WTC11 (cell line): ENCODE measurements at regions not wholly inside any gene's neighbourhood (a gene's known extent, or its start where the extent isn't known, plus 50 kb on each side); places are given as distances from the start of the nearest gene placed in this dataset.

Source experiments
- ATAC-seq: fragments of 200-7000 bp; cut with Tn5 transposase; 2 replicates; pipeline ENCODE4 v1.10.0; 2021; ENCODE audit warnings: mild to moderate bottlenecking, moderate library complexity
- CTCF ChIA-PET: fragments of 300-600 bp; sonication (Branson Sonifier 250); formaldehyde crosslinking; loops from one replicate; lab custom pipeline; 2021; ENCODE audit warnings: antibody characterized with exemption; lab: Charles Lee
- POLR2A ChIA-PET: fragments of 350-600 bp; sonication (Branson Sonifier 250); formaldehyde crosslinking; loops from one replicate; lab custom pipeline; 2021; ENCODE audit warnings: antibody characterized with exemption; lab: Charles Lee
- DNase-seq: peaks from one replicate; pipeline ENCODE4 v3.0.0; 2021; ENCODE audit warnings: low spot score
- H3K27ac Mint-ChIP-seq: 2 replicates; pipeline ENCODE4 v1.8.0; 2021; ENCODE audit warnings: mixed read lengths
- H3K27me3 Mint-ChIP-seq: 2 replicates; pipeline ENCODE4 v1.8.0; 2021; ENCODE audit warnings: low read depth, mild to moderate bottlenecking, moderate library complexity, mixed read lengths
- H3K36me3 Mint-ChIP-seq: 2 replicates; pipeline ENCODE4 v1.8.0; 2021; ENCODE audit warnings: mixed read lengths
- H3K4me1 Mint-ChIP-seq: 2 replicates; pipeline ENCODE4 v1.8.0; 2022; ENCODE audit warnings: mixed read lengths
- H3K4me3 Mint-ChIP-seq: 2 replicates; pipeline ENCODE4 v1.8.0; 2021; ENCODE audit warnings: mild to moderate bottlenecking, moderate library complexity, mixed read lengths
- H3K9me3 Mint-ChIP-seq: 2 replicates; pipeline ENCODE4 v1.8.0; 2021; ENCODE audit warnings: mixed read lengths
- AFF4 ChIP-seq: sonication (generic); formaldehyde crosslinking; IDR thresholded peaks from 2 replicates; pipeline ENCODE4 v1.8.1; 2023; ENCODE audit warnings: mild to moderate bottlenecking, missing genetic modification reagents, borderline replicate concordance
- ARID4B ChIP-seq: sonication (generic); formaldehyde crosslinking; IDR thresholded peaks from 2 replicates; pipeline ENCODE4 v1.8.0; 2023; ENCODE audit warnings: missing genetic modification reagents, mild to moderate bottlenecking, borderline replicate concordance
- ATF2 ChIP-seq: sonication (generic); formaldehyde crosslinking; IDR thresholded peaks from 2 replicates; pipeline ENCODE4 v1.8.1; 2022; ENCODE audit warnings: low read depth, missing genetic modification reagents, borderline replicate concordance
- ATF6 ChIP-seq: sonication (generic); formaldehyde crosslinking; IDR thresholded peaks from 2 replicates; pipeline ENCODE4 v1.8.1; 2023; ENCODE audit warnings: mild to moderate bottlenecking, missing genetic modification reagents
- E2F4 ChIP-seq: sonication (generic); formaldehyde crosslinking; IDR thresholded peaks from 2 replicates; pipeline ENCODE4 v1.8.1; 2022; ENCODE audit warnings: low read depth, mild to moderate bottlenecking, moderate library complexity, missing genetic modification reagents, borderline replicate concordance
- E2F5 ChIP-seq: sonication (generic); formaldehyde crosslinking; IDR thresholded peaks from 2 replicates; pipeline ENCODE4 v1.8.1; 2022; ENCODE audit warnings: mild to moderate bottlenecking, moderate library complexity, missing genetic modification reagents
- ELF4 ChIP-seq: sonication (generic); formaldehyde crosslinking; IDR thresholded peaks from 2 replicates; pipeline ENCODE4 v1.8.1; 2022; ENCODE audit warnings: low read depth, mild to moderate bottlenecking, moderate library complexity, missing genetic modification reagents
- ESRRA ChIP-seq: sonication (generic); formaldehyde crosslinking; IDR thresholded peaks from 2 replicates; pipeline ENCODE4 v1.8.1; 2022; ENCODE audit warnings: mild to moderate bottlenecking, missing genetic modification reagents, borderline replicate concordance
- FOXJ3 ChIP-seq: sonication (generic); formaldehyde crosslinking; IDR thresholded peaks from 2 replicates; pipeline ENCODE4 v1.9.0; 2021; ENCODE audit warnings: missing genetic modification reagents, mild to moderate bottlenecking, borderline replicate concordance
- FOXK1 ChIP-seq: sonication (generic); formaldehyde crosslinking; IDR thresholded peaks from 2 replicates; pipeline ENCODE4 v1.8.0; 2022; ENCODE audit warnings: mild to moderate bottlenecking, moderate library complexity, missing genetic modification reagents
- FOXP1 ChIP-seq: sonication (generic); formaldehyde crosslinking; IDR thresholded peaks from 2 replicates; pipeline ENCODE4 v1.8.0; 2022; ENCODE audit warnings: missing genetic modification reagents, mild to moderate bottlenecking, moderate library complexity, borderline replicate concordance
- MLX ChIP-seq: sonication (generic); formaldehyde crosslinking; IDR thresholded peaks from 2 replicates; pipeline ENCODE4 v1.8.1; 2023; ENCODE audit warnings: mild to moderate bottlenecking, missing genetic modification reagents, moderate library complexity
- NR1H2 ChIP-seq: sonication (generic); formaldehyde crosslinking; IDR thresholded peaks from 2 replicates; pipeline ENCODE4 v1.9.0; 2021; ENCODE audit warnings: mild to moderate bottlenecking, moderate library complexity, missing genetic modification reagents
- NR3C1 ChIP-seq: sonication (generic); formaldehyde crosslinking; conservative IDR thresholded peaks from 2 replicates; pipeline ENCODE4 v1.8.1; 2023; ENCODE audit warnings: low read depth, mild to moderate bottlenecking, missing genetic modification reagents
- RORB ChIP-seq: fragments of 250-450 bp; sonication (Bioruptor Pico); IDR thresholded peaks from 2 replicates; pipeline ENCODE4 v1.9.0; 2021; ENCODE audit warnings: mild to moderate bottlenecking
- SMAD3 ChIP-seq: sonication (generic); formaldehyde crosslinking; IDR thresholded peaks from 2 replicates; pipeline ENCODE4 v1.8.0; 2022; ENCODE audit warnings: missing genetic modification reagents, mild to moderate bottlenecking, borderline replicate concordance
- ZBTB21 ChIP-seq: sonication (generic); formaldehyde crosslinking; IDR thresholded peaks from 2 replicates; pipeline ENCODE4 v1.8.1; 2023; ENCODE audit warnings: mild to moderate bottlenecking, missing genetic modification reagents, borderline replicate concordance

GRCh38 chr4:187415231-187415630, 580.3 kb upstream of the ZFP42 start:
- no peaks in the 10 kb centered on the region for H3K27me3 Mint-ChIP-seq
- ChIA-PET POLR2A (no interaction called here), CTCF (no interaction called here)
- H3K36me3 Mint-ChIP-seq = peaks cover 13% of the 10 kb centered on the region
- no peaks in the 10 kb centered on the region for H3K4me1 Mint-ChIP-seq
- TF ChIP-seq ESRRA (CRISPR knock-in tag) (no peak), NR3C1 (no peak), NR1H2 (CRISPR knock-in tag) (no peak), RORB (CRISPR knock-in tag) (no peak), ARID4B (CRISPR knock-in tag) (no peak), FOXP1 (no peak), ELF4 (CRISPR knock-in tag) (no peak), ATF6 (CRISPR knock-in tag) (no peak), MLX (CRISPR knock-in tag) (no peak), SMAD3 (CRISPR knock-in tag) (no peak), AFF4 (no peak), E2F5 (CRISPR knock-in tag) (no peak)
- DNase-seq = no peak
- no peak overlapping the region for H3K4me3 Mint-ChIP-seq
- H3K9me3 Mint-ChIP-seq = peaks cover 34% of the 10 kb centered on the region
- no peak overlapping the region for H3K27ac Mint-ChIP-seq
- no peak for ATAC-seq

GRCh38 chr4:187416216-187416615, 579.4 kb upstream of the ZFP42 start:
- ATAC-seq (no peak), DNase-seq (no peak)
- CTCF ChIA-PET = interaction anchor here (0.6 kb wide), 2 partner anchors 137 to 805 kb away, joined by 3 read pairs; no protein-coding TSS in a partner anchor
- Mint-ChIP-seq H3K4me3 (no peak overlapping the region), H3K27me3 (no peaks in the 10 kb centered on the region), H3K4me1 (no peaks in the 10 kb centered on the region), H3K27ac (no peak overlapping the region), H3K9me3 (peaks cover 36% of the 10 kb centered on the region), H3K36me3 (peaks cover 16% of the 10 kb centered on the region)
- POLR2A ChIA-PET = interaction anchor here (0.6 kb wide), 1 partner anchor 21 kb away, joined by 5 read pairs; no protein-coding TSS in a partner anchor
- TF ChIP-seq ZBTB21 (CRISPR knock-in tag) = no peak
- TF ChIP-seq FOXK1 (CRISPR knock-in tag) = no peak
- TF ChIP-seq FOXJ3 (CRISPR knock-in tag) = no peak
- no peak for TF ChIP-seq MLX (CRISPR knock-in tag)
- TF ChIP-seq ATF2 (CRISPR knock-in tag) = no peak
- no peak for TF ChIP-seq E2F4 (CRISPR knock-in tag)
